ENCODE measurements at regions not wholly inside any gene's neighbourhood (a gene's known extent, or its start where the extent isn't known, plus 50 kb on each side); places are given as distances from the start of the nearest gene placed in this dataset.

DNA sequence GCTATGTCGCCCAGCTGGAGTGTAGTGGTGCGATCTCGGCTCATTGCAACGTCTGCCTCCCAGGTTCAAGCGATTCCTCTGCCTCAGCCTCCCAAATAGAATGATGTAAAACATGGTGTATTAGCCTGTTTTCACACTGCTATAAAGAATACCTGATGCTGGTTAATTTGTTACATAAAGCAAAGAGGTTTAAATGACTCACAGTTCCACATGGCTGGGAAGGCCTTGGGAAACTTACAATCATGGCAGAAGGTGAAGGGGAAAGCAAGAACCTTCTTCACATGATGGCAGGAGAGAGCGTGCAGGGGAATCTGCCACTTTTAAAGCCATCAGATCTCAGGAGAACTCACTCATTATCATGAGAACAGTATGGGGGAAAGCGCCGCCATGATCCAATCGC, 1191.8 kb downstream of the ARAP2 start:
- no peak for TF ChIP-seq EZH2 (IDR thresholded peaks at IDR 0.05; ENCODE audit: low read length, unreplicated experiment)
- Histone ChIP-seq H3K9me3 (ENCODE audit: low read length) (no peaks in the 10 kb centered on the region), H2AFZ (ENCODE audit: low read length) (no peak overlapping the region), H3K4me2 (ENCODE audit: low read length) (no peak overlapping the region), H3K79me2 (ENCODE audit: low read length) (no peaks in the 10 kb centered on the region), H3K4me3 (ENCODE audit: low read length) (no peak overlapping the region), H3K9ac (ENCODE audit: low read length) (no peak overlapping the region), H3K9me2 (replicated peaks; ENCODE audit: low read length) (no peaks in the 10 kb centered on the region), H4K20me1 (ENCODE audit: low read length) (no peaks in the 10 kb centered on the region), H3K4me1 (ENCODE audit: insufficient read depth, low read length) (no peaks in the 10 kb centered on the region), H3K27ac (ENCODE audit: low read length) (no peak overlapping the region), H3F3A (ENCODE audit: low read length, unreplicated experiment) (no peaks in the 10 kb centered on the region), H3K27me3 (ENCODE audit: low read length) (no peaks in the 10 kb centered on the region), H3K36me3 (ENCODE audit: low read depth, low read length) (no peaks in the 10 kb centered on the region)
- ChIA-PET POLR2A (ENCODE audit: unreplicated experiment) (no interaction called here), CTCF (no interaction called here)
- no peak for DNase-seq
- BruUV-seq (replicated peaks) = no TSS peak
- ATAC-seq = no peak
- intact Hi-C loops (cut with micrococcal nuclease) = no loop called here

DNA sequence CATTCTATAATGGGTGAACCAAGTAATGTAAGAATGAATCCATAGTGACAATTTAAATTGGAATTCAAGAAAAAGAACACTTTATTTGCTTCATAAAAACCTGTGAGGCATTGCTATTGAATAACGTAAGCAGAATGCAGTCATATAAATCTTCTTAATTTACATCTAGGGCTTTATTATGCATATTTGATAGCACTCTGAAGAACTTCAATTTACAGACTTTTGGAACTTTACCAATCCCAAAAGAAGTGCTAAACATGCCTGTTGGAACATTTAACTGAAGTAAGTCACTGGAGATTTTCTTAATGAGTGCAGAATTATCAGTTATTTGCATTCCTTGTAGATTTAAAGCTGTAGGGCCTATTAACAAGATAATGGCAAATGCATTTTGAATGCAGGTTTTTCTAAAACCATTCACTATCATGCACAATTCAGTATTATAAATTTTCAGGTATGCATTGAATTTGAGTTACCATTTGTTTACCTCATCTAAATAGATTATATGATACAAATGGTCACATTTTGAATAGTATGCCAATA, 1181.2 kb downstream of the ARAP2 start:
- H3K79me2 ChIP-seq (ENCODE audit: low read length) = no peaks in the 10 kb centered on the region
- no peak overlapping the region for H3K4me2 ChIP-seq (ENCODE audit: low read length)
- BruUV-seq (replicated peaks) = no TSS peak
- H3K9ac ChIP-seq (ENCODE audit: low read length) = no peak overlapping the region
- H3K4me1 ChIP-seq (ENCODE audit: insufficient read depth, low read length) = no peaks in the 10 kb centered on the region
- no peak for TF ChIP-seq EZH2 (IDR thresholded peaks at IDR 0.05; ENCODE audit: low read length, unreplicated experiment)
- TF ChIP-seq, protein P1, sequence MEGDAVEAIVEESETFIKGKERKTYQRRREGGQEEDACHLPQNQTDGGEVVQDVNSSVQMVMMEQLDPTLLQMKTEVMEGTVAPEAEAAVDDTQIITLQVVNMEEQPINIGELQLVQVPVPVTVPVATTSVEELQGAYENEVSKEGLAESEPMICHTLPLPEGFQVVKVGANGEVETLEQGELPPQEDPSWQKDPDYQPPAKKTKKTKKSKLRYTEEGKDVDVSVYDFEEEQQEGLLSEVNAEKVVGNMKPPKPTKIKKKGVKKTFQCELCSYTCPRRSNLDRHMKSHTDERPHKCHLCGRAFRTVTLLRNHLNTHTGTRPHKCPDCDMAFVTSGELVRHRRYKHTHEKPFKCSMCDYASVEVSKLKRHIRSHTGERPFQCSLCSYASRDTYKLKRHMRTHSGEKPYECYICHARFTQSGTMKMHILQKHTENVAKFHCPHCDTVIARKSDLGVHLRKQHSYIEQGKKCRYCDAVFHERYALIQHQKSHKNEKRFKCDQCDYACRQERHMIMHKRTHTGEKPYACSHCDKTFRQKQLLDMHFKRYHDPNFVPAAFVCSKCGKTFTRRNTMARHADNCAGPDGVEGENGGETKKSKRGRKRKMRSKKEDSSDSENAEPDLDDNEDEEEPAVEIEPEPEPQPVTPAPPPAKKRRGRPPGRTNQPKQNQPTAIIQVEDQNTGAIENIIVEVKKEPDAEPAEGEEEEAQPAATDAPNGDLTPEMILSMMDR (conservative IDR thresholded peaks at IDR 0.05; ENCODE audit: low read depth, low read length) = no peak
- no peak for TF ChIP-seq EZH2phosphoT487 (IDR thresholded peaks at IDR 0.05; ENCODE audit: borderline replicate concordance, low read length)
- H3K27ac ChIP-seq (ENCODE audit: low read length) = no peak overlapping the region
- no peak overlapping the region for H2AFZ ChIP-seq (ENCODE audit: low read length)
- intact Hi-C loops (cut with micrococcal nuclease) = no loop called here
- ChIA-PET CTCF (no interaction called here), POLR2A (ENCODE audit: unreplicated experiment) (no interaction called here)
- H3K9me3 ChIP-seq (ENCODE audit: low read length) = no peaks in the 10 kb centered on the region
- ATAC-seq (no peak), DNase-seq (no peak)
- no peaks in the 10 kb centered on the region for H3K9me2 ChIP-seq (replicated peaks; ENCODE audit: low read length)
- no peaks in the 10 kb centered on the region for H3K27me3 ChIP-seq (ENCODE audit: low read length)
- no peak overlapping the region for H3K4me3 ChIP-seq (ENCODE audit: low read length)
- H3K36me3 ChIP-seq (ENCODE audit: low read depth, low read length) = no peaks in the 10 kb centered on the region
- H4K20me1 ChIP-seq (ENCODE audit: low read length) = no peaks in the 10 kb centered on the region
- H3F3A ChIP-seq (ENCODE audit: low read length, unreplicated experiment) = no peaks in the 10 kb centered on the region

DNA sequence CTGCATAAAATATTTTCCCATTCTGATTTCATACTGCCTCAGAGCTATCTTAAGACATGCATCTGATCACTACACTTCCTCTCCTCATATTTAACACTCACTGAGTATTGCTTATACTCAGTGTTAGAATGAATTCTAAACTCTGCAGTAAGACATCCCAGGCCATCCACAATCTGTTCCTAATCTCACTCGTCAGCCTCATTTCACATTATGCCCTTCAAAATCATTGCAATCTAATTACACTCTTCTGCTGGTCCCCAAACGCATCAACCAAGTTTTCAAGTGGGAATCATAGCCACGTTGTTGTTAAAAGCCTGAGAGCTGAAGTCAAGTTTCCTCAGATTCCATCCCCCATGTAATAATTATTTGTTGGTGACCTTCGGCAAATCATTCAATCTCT, 1177.9 kb downstream of the ARAP2 start:
- no peaks in the 10 kb centered on the region for H3K9me3 ChIP-seq (ENCODE audit: low read length)
- no peaks in the 10 kb centered on the region for H3K27me3 ChIP-seq (ENCODE audit: low read length)
- H3K4me2 ChIP-seq (ENCODE audit: low read length) = no peak overlapping the region
- no peak for DNase-seq
- H3K4me1 ChIP-seq (ENCODE audit: insufficient read depth, low read length) = no peaks in the 10 kb centered on the region
- no TSS peak for BruUV-seq (replicated peaks)
- no peak overlapping the region for H3K27ac ChIP-seq (ENCODE audit: low read length)
- no peaks in the 10 kb centered on the region for H3K79me2 ChIP-seq (ENCODE audit: low read length)
- H3K4me3 ChIP-seq (ENCODE audit: low read length) = no peak overlapping the region
- intact Hi-C loops (cut with micrococcal nuclease) = no loop called here
- no peaks in the 10 kb centered on the region for H3K36me3 ChIP-seq (ENCODE audit: low read depth, low read length)
- no peaks in the 10 kb centered on the region for H4K20me1 ChIP-seq (ENCODE audit: low read length)
- no peak for ATAC-seq
- POLR2A ChIA-PET (ENCODE audit: unreplicated experiment) = no interaction called here
- H3K9ac ChIP-seq (ENCODE audit: low read length) = no peak overlapping the region
- H3F3A ChIP-seq (ENCODE audit: low read length, unreplicated experiment) = no peaks in the 10 kb centered on the region
- H3K9me2 ChIP-seq (replicated peaks; ENCODE audit: low read length) = no peaks in the 10 kb centered on the region
- CTCF ChIA-PET = no interaction called here
- no peak overlapping the region for H2AFZ ChIP-seq (ENCODE audit: low read length)
- no peak for TF ChIP-seq EZH2phosphoT487 (IDR thresholded peaks at IDR 0.05; ENCODE audit: borderline replicate concordance, low read length)
- TF ChIP-seq EZH2 (IDR thresholded peaks at IDR 0.05; ENCODE audit: low read length, unreplicated experiment) = no peak
- TF ChIP-seq, protein P1 (conservative IDR thresholded peaks at IDR 0.05; ENCODE audit: low read depth, low read length) = no peak
